GM21526 (cell line): ENCODE measurements at regions not wholly inside any gene's neighbourhood (a gene's known extent, or its start where the extent isn't known, plus 50 kb on each side); places are given as distances from the start of the nearest gene placed in this dataset.
"Not testable (repeated sequence)": the region's sequence is repeated elsewhere in the genome, so short reads cannot be mapped to it uniquely, and the experiment has no call there.

Source experiments
- ATAC-seq: cut with Tn5 transposase; IDR thresholded peaks from one replicate; pipeline ENCODE4 v1.9.1; 2021; ENCODE audit warnings: moderate library complexity; ENCODE audit not compliant: unreplicated experiment, low FRiP score

DNA sequence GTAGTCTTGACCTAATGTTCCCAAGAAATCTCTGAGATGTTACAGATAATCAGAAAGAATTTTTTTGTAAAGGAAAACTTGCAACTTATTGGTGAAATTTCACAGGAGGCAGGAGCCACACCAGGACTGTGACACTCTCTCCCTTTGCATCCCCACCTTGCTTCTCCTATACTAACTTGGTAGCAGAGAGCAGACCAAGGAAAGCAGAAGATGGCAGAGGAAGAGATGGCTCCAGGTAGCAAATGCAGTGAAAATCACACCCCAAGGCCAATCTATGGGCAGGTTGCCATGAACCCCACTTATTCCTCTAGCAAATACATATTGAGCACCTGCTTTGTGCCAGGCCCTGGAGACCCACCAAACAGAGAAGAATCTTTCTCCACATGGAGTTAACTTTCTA is 303.4 kb upstream of the C1orf174 start:
- ATAC-seq = no peak

DNA sequence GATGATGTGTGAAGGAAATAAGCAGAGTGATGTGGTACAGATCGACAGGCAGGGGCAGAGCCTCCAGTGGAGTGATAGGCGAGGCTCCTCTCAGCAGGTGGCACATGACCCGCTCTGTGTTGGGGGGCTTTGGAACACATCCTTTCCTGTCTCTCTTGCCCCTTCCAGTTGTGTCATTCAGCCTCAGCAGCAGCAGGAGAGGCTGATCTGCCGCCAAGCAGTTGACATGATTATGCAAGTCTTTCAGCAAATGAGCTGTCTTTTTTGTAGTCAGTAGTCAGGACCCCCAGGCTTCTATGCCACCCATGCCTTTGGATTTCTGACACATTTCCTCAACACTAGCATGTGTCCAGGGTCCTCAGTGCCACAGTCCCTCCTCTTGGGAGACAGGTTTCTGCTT is 307.1 kb upstream of the C1orf174 start:
- ATAC-seq = no peak

DNA sequence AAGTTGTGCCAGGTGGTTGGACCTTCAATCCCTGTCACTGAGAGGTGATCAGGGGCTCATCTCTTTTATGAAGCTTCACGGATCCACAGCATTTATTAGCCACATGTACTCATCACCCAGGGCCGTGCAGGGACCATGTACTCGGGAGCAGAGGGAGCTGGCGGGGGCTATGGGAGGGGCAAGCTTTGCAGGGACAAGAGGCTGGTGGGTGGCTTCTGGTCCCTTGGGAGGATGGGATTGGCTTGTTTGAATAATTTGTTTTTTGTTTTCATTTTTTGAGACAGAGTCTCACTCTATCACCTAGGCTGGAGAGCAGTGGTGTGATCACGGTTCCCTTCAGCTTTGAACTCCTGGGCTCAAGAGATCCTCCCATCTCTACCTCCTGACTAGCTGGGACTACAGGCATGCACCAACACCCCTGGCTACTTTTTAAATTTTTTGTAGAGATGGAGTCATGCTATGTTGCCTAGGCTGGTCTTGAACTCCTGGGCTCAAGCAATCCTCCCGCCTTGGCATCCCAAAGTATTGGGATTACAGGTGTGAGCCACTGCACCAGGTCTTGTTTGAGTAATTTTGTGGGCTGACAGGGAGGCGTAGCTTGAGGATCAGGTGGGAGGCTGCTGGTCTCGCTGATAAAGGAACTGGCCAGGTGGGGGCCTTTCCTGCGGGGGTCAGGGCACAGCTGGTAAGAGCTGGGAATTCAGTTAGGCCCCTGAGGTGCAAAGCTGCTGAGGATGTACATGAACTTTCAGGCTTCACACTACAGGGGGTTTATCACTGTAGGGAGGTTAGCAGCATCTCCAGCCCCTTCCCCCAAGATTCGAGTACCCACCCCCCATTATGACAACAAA is 308.0 kb upstream of the C1orf174 start:
- ATAC-seq = no peak

DNA sequence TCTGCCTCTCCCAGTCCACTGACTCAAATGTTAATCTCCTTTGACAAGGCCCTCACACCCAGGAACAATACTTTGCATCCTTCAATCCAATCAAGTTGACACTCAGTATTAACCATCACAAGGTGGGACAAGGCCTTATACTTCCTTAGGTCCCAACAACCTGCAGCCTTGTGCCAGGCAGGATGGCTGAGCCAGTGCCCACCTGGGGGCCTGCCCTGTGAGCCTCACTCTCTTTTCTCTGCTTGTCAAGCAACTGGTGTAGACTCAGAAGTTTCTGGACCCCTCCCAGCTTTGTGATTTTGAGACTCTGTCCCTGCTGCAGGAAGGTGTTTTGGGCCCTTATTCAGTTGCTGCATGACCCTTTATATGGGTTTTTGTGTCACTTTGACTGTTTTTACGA is 310.0 kb upstream of the C1orf174 start:
- no peak for ATAC-seq

DNA sequence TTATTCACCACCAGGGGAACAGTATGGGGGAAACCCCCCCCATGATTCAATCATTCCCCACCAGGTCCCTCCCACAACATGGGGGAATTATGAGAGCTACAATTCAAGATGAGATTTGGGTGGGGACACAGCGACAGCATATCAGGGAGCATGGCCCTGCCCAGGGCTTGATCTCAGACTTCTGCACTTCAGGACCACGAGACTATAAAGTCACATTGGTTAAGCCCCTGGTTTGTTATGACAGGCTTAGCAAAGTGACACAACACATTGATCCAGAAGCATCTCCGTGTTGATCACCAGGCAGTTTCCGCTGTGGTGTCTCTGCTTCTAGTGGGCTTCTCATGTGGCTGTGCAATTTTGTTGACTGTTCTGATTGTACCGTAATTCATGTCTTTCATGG is 312.7 kb upstream of the C1orf174 start:
- no peak for ATAC-seq

DNA sequence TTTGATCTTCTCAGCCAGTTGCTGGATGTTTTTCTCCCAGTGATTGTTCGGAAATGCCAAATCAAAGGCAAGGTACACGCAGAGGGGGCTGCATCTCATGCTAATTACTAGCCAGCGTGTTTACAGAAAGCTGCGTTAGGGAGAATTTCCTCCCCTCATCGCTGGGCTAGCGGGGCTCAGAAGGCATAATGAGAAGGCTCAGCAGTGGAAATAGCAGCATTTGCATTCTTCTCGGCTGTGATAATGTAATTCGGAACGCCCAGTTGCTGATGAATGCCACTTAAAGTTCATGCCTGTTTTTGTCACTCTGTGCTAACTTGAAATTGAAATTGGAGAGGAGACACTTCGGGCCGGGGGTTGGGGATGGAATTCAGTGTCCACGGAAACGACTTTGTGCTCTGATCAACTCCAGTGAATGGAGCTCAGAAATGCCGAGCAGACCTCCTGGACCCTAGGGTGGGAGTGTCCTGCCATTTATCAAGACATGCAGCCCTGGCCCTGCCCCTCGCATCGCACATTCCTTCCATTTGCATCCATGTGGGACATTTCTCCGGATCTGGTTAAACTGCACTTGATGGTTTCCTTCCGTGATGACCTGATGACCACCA is 313.4 kb upstream of the C1orf174 start:
- ATAC-seq = no peak

DNA sequence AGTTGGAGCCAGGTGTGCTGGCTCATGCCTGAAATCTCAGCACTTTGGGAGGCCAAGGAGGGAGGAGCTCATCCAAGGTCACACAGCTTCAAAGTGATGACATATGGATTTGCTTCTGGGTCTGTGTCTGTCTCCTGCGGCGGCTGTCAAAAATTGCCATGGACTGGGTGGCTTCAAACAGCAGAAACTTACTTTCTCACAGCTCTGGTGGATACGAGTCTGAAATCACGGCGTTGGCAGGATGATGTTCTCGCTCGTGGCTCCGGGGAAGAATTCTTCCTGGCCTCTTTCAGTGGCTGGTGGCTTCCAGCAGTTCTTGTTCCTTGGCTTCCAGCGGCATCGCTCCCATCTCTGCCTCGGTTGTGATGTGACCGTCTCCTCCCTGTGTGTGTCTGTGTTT is 314.8 kb upstream of the C1orf174 start:
- ATAC-seq = no peak

DNA sequence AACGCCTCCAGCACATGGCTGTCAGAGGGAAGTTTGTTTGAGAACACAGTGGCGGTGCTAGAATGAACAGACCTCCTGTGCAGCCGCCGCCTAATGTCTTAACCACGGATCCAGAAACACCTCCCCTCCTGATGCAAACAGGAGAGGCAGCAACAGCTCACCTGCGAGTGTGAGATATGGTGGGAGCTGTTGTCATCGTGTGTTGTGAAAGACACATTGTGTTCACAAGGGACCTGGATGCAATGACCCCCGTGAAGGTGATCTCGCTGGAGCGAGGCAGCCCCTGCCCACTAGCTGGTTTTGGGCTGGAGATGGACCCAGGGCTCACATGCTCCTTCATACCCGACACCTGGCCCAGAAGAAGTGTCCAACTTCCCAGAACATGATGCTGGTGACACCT is 315.3 kb upstream of the C1orf174 start:
- no peak for ATAC-seq

DNA sequence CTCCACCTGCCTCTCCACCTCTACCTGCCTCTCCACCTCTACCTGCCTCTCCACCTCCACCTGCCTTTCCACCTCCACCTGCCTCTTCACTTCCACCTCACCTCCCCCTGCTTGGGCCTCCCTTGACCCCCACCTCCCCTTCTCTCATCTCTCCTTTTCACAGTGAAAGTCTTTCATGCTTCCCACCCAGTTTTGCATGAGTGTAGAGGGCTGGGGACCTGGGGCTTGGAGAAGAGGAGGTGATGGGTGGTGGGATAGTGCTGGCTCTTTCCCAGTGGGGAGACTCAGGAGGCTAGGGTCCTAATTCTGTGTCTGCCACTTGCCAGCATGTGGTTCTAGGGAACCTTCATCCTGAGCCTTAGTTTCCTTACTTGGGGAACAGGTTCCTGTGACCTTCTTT is 316.2 kb upstream of the C1orf174 start:
- ATAC-seq = no peak

DNA sequence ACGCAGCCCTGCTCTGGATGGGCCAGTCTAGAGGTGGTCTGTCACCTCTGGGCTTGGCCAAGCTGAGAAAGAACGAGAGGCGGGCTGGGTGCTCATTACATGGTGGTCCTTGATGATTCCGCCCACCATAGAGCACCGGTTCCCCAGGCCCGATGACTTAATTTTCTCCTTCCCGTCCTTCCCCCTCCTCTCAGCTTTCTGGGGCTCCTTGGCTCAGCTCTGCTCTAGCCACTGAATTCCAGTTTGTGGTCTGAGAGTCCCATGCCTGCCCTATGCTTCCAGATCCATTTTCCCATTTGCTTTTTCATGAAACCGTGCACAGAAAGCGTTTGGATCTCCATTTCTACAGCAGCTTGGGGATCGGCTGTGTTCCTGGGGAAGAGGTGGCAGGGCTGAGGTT is 318.5 kb upstream of the C1orf174 start:
- no peak for ATAC-seq

DNA sequence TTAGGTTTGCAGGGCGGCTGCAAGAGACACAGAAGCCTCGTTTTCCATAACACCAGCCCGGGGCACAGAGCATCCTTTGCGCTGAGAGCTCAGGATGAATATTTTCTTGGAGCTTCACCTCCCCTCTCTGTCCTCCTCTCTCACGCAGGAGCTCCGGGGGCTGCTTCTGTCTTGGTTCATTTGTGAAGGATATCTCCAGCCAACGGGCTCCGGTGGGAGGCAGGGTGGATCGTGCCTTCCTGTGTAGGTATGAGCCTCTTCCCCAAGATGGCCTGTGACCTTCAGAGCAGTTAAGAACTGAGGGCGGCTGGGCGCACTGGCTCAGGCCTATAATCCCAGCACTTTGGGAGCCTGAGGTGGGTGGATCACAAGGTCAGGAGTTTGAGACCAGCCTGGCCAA is 319.0 kb upstream of the C1orf174 start:
- ATAC-seq = no peak

DNA sequence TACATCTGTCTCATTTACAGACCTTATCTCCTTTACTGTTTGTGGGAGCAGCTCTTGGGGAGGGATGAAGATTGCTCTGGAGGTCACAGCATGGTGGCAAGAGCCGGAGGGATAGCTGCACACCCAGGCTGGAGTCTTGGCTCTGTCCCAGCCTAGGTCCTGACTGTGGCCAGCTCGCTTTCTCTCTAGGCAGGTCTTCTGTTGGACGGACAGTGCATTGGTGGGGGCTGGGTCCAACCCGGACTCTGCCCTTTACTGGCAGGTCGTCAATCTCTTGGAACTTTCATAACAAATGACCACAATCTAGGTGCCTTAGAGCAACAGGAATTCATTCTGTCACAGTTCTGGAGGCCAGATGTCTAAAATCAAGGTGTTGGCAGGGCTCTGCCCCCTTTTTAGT is 319.8 kb upstream of the C1orf174 start:
- ATAC-seq = no peak

DNA sequence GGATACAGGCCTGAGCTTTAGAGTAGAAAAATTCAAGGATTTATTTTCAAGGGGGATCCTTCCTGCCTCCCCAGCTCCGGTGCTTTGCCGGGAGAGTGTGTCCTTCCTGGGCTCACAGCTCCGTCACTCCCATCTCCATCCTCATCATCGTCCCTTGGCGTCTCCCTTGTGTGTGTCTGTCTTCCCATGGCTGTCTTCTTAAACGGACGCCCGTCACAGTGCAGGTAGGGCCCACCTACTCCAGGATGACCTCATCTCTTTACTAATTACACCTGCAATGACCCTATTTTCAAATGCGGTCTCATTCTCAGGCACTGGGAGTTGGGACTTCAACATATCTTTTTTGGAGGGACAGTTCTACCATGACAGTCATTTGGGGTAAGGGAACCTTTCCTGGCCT is 320.3 kb upstream of the C1orf174 start:
- no peak for ATAC-seq

DNA sequence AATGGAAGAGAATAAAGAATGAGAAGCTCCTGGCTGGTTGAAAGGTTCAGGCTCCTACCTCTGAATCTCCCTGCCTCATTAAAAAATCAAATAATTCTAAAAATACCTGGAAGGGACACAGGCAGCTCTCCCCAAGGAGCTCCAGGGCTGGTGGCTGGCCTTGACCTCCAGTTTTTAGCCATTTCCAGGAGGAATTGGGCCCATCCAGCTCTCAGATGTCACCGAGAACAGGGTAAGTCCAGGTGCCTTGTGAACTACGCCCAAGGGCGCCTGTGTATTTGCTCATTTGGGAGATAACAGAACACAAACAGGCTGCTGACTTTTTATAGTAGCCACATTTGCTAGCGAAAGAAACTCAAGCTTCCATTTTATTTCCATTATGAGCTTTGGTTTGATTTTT is 321.0 kb upstream of the C1orf174 start:
- no peak for ATAC-seq

DNA sequence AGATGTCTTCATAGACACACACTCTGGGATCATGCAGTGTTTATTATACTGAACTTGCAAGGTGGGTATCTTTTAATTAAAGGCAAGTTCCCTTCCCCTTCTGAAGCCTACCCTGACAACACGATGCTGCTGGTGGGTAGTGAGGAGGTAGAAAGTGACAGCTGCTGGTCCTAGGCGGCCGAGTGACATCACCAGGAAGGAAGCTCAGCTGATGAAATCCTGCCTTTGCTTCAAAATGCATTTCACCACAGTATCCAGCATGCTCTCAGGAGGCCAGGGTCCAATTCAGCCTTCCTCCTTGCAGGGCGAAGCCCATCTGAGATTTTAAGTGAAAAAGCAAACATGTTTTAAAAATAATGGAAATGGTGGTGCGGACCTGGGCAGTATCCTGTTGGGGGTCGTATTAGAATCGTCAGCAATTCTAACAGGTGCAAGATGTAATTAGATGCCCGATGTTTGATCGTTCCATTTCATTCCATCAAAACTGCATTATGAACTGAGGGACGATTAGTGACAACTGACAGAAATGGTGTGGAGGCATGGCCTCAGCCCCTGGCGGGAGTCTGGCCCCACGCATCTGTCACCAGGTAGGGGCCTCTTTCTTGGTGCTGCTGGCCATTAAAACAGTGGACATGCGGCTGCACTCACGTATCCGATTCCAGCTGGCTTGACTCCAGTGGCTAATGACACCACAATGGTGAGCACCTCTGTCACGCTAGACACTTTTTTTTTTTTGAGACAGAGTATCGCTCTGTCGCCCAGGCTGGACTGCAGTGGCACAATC is 324.8 kb upstream of the C1orf174 start:
- ATAC-seq = no peak

DNA sequence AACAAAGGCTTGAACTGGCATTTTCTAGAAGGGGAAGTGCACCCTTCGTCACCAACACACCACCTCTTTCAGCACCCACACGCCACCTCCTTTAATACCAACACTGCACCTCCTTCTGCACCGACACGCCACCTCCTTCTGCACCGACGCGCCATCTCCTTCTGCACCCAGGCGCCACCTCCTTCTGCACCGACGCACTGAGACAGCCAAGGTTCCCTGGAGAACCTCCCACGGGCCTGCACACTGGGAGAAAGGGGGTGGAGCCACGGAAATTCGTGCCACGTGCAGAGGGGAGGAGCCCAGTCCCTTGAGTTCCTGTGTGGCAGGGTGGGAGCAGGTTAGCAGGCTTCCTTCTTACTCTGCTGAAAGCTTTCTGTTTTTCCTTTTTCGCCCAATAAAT is 327.9 kb upstream of the C1orf174 start:
- no peak for ATAC-seq

DNA sequence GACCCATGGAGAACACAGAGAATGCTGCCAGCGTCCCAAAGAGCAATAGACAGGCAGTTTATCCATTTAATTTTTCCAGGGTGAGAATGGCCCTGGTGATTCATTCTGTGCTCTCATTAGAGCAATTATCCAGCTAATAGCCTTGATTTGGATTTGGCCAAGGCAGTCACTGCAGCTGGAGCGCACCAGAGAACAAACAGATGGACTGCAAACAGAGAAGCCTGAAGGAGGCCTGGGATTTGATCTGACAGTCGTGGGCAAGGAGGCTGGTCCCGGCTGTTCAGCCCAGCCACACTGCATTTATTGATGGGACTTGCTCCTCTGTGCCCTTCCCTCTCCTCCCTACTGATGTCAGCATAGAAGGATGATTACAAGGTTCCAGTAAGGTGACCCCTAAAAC is 353.9 kb upstream of the C1orf174 start:
- no peak for ATAC-seq

DNA sequence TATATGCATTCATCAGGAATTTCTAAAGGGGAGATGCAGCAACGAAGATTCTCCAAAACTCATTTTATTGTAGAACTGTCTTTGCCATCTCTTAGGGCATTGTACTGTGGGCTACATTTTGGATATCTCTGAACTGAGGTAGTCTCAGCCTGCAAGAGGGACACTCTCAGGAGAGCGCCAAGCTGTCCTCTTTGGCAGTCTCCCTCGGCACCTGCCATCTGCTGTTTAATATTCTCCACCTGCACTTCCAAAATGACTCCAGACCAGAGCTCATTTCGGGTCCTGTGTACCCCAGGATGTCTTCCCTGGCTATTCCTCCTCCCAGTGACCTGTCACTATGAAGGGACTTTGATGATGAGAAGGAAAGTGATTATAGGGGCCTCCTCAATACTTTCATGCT is 356.3 kb upstream of the C1orf174 start:
- no peak for ATAC-seq

DNA sequence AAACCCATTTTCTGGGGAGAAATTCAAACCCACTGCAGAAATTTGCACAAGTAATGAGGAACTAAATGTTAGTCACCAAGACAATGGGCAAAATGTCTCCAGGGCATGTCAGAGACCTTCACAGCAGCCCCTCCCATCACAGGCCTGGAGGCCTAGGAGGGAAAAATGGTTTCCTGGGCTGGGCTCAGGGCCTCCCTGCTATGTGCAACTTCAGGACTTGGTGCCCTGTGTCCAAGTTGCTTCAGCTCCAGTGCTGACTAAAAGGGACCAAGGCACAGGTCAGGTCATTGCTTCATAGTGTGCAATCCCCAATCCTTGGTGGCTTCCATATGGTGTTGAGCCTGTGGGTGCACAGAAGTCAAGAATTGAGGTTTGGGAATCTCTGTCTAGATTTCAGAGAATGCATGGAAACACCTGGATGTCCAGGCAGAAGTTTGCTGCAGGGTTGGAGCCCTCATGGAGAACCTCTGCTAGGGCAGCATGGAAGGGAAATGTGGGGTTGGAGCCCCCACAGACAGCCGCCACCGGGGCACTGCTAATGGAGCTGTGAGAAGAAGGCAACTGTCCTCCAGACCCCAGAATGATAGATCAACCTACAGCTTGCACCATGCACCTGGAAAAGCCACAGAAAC is 358.2 kb upstream of the C1orf174 start:
- ATAC-seq = not testable (repeated sequence)

DNA sequence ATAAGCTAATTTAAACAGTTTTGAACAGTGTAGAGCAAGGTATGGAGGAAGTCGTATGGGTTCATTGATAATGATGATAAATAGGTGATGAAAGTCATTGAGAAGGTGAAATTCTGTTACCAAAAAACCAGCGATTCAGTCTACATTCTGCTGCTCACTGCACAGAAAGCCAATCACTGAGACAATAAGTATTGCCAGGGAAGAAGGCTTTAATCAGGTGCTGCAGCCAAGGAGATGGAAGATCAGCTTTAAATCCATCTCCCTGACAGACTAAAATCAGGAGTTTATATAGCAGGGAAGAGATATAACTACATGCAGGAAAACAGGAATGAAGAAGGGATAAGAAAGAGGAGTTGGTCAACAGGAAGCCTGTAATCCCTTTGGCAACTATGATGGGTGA is 361.3 kb upstream of the C1orf174 start:
- no peak for ATAC-seq

DNA sequence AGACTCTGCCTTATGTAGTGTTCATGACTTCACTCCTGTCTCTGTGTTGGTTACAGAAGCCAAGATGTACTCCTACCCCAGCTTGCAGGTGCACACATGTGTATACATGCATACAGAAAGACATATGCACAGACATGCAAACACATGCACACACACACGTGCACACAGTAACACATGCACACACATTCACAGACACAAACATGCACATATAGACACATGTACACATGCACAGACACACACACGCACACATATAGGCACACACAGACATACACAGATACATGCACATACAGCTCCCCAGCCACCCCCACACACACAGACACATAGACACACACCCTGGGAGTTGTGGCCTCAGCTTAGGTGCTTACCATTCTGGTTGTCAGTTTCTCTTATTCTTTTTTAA is 362.6 kb upstream of the C1orf174 start:
- ATAC-seq = no peak
